PC-3 (cell line): ENCODE measurements at regions not wholly inside any gene's neighbourhood (a gene's known extent, or its start where the extent isn't known, plus 50 kb on each side); places are given as distances from the start of the nearest gene placed in this dataset.

Source experiments
- CTCF ChIP-seq: fragments of 300-600 bp; sonication (generic); conservative IDR thresholded peaks from 2 replicates; pipeline ENCODE4 v1.5.1; 2017; ENCODE audit warnings: antibody characterized with exemption, low read depth, mild to moderate bottlenecking, low read length
- EZH2phosphoT487 ChIP-seq: fragments of 300-600 bp; sonication (generic); IDR thresholded peaks from 2 replicates; pipeline ENCODE4 v1.6.1; 2018; ENCODE audit warnings: mild to moderate bottlenecking, antibody characterized with exemption, low read length, borderline replicate concordance

DNA sequence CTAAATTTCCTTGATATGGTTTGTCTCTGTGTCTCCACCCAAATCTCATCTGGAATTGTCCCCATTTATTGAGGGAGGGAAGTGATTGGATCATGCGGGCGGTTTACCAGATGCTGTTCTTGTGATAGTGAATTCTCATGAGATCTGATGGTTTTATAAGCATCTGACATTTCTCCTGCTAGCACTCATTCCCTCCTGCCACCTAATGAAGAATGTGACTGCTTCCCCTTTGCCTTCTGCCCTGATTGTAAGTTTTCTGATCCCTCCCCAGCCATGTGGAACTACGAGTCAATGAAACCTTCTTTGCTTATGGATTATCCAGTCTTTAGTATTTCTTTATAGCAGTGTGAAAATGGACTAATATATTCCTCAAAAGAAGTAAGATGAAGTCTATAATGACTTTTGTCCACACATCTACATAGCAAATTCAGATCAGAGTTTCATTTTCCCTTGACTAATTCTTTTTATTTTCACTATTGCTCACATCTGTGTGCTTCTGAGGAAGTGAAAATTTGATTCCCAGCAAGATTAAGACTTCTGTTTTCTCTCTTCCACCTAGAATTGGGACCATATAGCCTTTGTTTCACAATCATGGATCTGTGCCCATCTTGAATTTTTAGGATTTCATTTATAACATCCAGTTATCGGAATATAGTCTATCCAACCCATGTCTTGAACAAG lies 393.5 kb downstream of the DMAC1 start:
- no peak for TF ChIP-seq CTCF
- TF ChIP-seq EZH2phosphoT487 = no peak
